ENCODE measurements at regions not wholly inside any gene's neighbourhood (a gene's known extent, or its start where the extent isn't known, plus 50 kb on each side); places are given as distances from the start of the nearest gene placed in this dataset.

GRCh38 chr12:23375621-23376020 is 573.8 kb downstream of the SOX5 start:
- intact Hi-C loops (cut with micrococcal nuclease; ENCODE audit: unreplicated experiment) (no loop called here), in situ Hi-C loops (cut with MboI) (no loop called here)
- no TSS peak for BruUV-seq (replicated peaks)
- no peak overlapping the region for H3K4me2 ChIP-seq (ENCODE audit: control insufficient read depth, insufficient read depth)
- POLR2A ChIA-PET: no interaction called here
- SMC1A ChIA-PET (ENCODE audit: uncharacterized antibody, unreplicated experiment): no interaction called here
- no peaks in the 10 kb centered on the region for H3K4me1 ChIP-seq (ENCODE audit: control insufficient read depth, insufficient read depth, low read length)
- CTCF ChIA-PET: no interaction called here
- FAIRE-seq (no peak), ATAC-seq (no peak), DNase-seq (ENCODE audit: low read depth, low spot score) (no peak)
- RAD21 ChIA-PET (ENCODE audit: unreplicated experiment): no interaction called here
- no peaks in the 10 kb centered on the region for H3K36me3 ChIP-seq (ENCODE audit: control insufficient read depth in 2 of 2, insufficient read depth in 2 of 2, low read length in 1 of 2)
- H2AFZ ChIP-seq (ENCODE audit: control insufficient read depth, low read depth, low read length): no peak overlapping the region
- WGBS (ENCODE audit: insufficient coverage, insufficient replicate concordance, low lambda C conversion rate, missing lambda C conversion rate): 6% methylated on average over 3 of the region's 3 CpGs
- H3K79me2 ChIP-seq (ENCODE audit: control insufficient read depth, insufficient read depth, low read length): no peaks in the 10 kb centered on the region
- no peak overlapping the region for H3K27ac ChIP-seq (ENCODE audit: control insufficient read depth, insufficient read depth)
- H3K9me3 ChIP-seq (replicated peaks; ENCODE audit: control insufficient read depth, insufficient read depth, low read length): no peaks in the 10 kb centered on the region
- H3K27me3 ChIP-seq (replicated peaks in 1 of 2; ENCODE audit: control insufficient read depth in 2 of 2, insufficient read depth in 2 of 2, low read length in 1 of 2): no peaks in the 10 kb centered on the region
- no peak overlapping the region for H3K4me3 ChIP-seq
- no peak overlapping the region for H3K9ac ChIP-seq (ENCODE audit: control insufficient read depth, insufficient read depth, low read length)
- H4K20me1 ChIP-seq (ENCODE audit: control insufficient read depth, insufficient read depth): no peaks in the 10 kb centered on the region
- TF ChIP-seq NRF1 (conservative IDR thresholded peaks at IDR 0.05; ENCODE audit: low read depth, low read length) (no peak), ETV6 (conservative IDR thresholded peaks at IDR 0.05 in 1 of 2, IDR thresholded peaks at IDR 0.05 in 1 of 2; ENCODE audit: borderline replicate concordance in 1 of 2, low read depth in 1 of 2) (no peak), ZBTB11 (CRISPR knock-in tag; IDR thresholded peaks at IDR 0.05) (no peak), NR2F1 (conservative IDR thresholded peaks at IDR 0.05) (no peak), MYC (IDR thresholded peaks at IDR 0.05; ENCODE audit: insufficient read depth, insufficient read length, insufficient replicate concordance, low read length, severe bottlenecking) (no peak), ASH2L (IDR thresholded peaks at IDR 0.05; ENCODE audit: borderline replicate concordance, low read depth) (no peak), SRF (IDR thresholded peaks at IDR 0.05; ENCODE audit: low read depth in 2 of 2, low read length in 2 of 2) (no peak), BACH1 (IDR thresholded peaks at IDR 0.05; ENCODE audit: borderline replicate concordance) (no peak), PBX3 (IDR thresholded peaks at IDR 0.05; ENCODE audit: insufficient replicate concordance, low read depth, low read length) (no peak), MEF2A (IDR thresholded peaks at IDR 0.05; ENCODE audit: insufficient read depth, low read depth, low read length) (no peak), IKZF2 (IDR thresholded peaks at IDR 0.05) (no peak)
- TF ChIP-seq, protein P1, sequence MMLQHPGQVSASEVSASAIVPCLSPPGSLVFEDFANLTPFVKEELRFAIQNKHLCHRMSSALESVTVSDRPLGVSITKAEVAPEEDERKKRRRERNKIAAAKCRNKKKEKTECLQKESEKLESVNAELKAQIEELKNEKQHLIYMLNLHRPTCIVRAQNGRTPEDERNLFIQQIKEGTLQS (IDR thresholded peaks at IDR 0.05; ENCODE audit: borderline replicate concordance, extremely low read depth, low read depth, low read length): no peak
- TF ChIP-seq, protein P2, sequence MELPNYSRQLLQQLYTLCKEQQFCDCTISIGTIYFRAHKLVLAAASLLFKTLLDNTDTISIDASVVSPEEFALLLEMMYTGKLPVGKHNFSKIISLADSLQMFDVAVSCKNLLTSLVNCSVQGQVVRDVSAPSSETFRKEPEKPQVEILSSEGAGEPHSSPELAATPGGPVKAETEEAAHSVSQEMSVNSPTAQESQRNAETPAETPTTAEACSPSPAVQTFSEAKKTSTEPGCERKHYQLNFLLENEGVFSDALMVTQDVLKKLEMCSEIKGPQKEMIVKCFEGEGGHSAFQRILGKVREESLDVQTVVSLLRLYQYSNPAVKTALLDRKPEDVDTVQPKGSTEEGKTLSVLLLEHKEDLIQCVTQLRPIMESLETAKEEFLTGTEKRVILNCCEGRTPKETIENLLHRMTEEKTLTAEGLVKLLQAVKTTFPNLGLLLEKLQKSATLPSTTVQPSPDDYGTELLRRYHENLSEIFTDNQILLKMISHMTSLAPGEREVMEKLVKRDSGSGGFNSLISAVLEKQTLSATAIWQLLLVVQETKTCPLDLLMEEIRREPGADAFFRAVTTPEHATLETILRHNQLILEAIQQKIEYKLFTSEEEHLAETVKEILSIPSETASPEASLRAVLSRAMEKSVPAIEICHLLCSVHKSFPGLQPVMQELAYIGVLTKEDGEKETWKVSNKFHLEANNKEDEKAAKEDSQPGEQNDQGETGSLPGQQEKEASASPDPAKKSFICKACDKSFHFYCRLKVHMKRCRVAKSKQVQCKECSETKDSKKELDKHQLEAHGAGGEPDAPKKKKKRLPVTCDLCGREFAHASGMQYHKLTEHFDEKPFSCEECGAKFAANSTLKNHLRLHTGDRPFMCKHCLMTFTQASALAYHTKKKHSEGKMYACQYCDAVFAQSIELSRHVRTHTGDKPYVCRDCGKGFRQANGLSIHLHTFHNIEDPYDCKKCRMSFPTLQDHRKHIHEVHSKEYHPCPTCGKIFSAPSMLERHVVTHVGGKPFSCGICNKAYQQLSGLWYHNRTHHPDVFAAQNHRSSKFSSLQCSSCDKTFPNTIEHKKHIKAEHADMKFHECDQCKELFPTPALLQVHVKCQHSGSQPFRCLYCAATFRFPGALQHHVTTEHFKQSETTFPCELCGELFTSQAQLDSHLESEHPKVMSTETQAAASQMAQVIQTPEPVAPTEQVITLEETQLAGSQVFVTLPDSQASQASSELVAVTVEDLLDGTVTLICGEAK (IDR thresholded peaks at IDR 0.05; ENCODE audit: borderline replicate concordance): no peak
- TF ChIP-seq, protein P3, sequence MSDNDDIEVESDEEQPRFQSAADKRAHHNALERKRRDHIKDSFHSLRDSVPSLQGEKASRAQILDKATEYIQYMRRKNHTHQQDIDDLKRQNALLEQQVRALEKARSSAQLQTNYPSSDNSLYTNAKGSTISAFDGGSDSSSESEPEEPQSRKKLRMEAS (IDR thresholded peaks at IDR 0.05; ENCODE audit: low read depth, low read length): no peak
